Neural progenitor cell (in vitro differentiated cells): ENCODE measurements at regions not wholly inside any gene's neighbourhood (a gene's known extent, or its start where the extent isn't known, plus 50 kb on each side); places are given as distances from the start of the nearest gene placed in this dataset.

Experiments used
- EZH2 ChIP-seq: fragments of 200-600 bp; sonication (generic); IDR thresholded peaks from 2 replicates; pipeline ENCODE4 v1.6.1; 2017; ENCODE audit warnings: antibody characterized with exemption, mild to moderate bottlenecking, moderate library complexity
- EZH2phosphoT487 ChIP-seq: fragments of 200-600 bp; sonication (generic); IDR thresholded peaks from 2 replicates; pipeline ENCODE4 v1.6.1; 2017; ENCODE audit warnings: antibody characterized with exemption
- TF ChIP-seq, protein P1 (sequence below): fragments of 200-600 bp; sonication (generic); IDR thresholded peaks from 2 replicates; pipeline ENCODE4 v1.5.1; 2017; ENCODE audit warnings: antibody characterized with exemption, mild to moderate bottlenecking

DNA sequence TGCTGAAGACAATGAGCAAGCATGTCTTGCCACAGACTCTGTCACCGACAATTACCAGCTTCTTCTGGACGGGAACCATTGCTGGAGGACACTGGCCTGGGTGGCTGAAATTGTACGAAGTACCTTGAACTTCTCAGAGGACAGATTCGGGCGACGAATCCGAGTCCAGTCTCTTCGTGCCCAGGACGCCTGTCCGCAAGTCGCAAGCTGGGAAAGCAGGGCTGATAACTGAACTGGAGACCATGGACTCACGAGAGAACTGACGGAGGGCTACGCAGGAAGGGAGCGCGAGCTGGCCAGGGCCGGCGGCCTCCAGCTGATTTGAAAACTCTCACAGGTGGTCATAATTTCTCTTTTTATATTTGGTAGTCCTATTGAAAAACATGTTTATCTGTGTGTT is 1229.5 kb upstream of the MAP3K7 start:
- TF ChIP-seq, protein P1, sequence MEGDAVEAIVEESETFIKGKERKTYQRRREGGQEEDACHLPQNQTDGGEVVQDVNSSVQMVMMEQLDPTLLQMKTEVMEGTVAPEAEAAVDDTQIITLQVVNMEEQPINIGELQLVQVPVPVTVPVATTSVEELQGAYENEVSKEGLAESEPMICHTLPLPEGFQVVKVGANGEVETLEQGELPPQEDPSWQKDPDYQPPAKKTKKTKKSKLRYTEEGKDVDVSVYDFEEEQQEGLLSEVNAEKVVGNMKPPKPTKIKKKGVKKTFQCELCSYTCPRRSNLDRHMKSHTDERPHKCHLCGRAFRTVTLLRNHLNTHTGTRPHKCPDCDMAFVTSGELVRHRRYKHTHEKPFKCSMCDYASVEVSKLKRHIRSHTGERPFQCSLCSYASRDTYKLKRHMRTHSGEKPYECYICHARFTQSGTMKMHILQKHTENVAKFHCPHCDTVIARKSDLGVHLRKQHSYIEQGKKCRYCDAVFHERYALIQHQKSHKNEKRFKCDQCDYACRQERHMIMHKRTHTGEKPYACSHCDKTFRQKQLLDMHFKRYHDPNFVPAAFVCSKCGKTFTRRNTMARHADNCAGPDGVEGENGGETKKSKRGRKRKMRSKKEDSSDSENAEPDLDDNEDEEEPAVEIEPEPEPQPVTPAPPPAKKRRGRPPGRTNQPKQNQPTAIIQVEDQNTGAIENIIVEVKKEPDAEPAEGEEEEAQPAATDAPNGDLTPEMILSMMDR: no peak
- TF ChIP-seq EZH2phosphoT487 (no peak), EZH2 (no peak)
